Ovary (tissue), 7 donors: ENCODE measurements at regions not wholly inside any gene's neighbourhood (a gene's known extent, or its start where the extent isn't known, plus 50 kb on each side); places are given as distances from the start of the nearest gene placed in this dataset.
"Not testable (repeated sequence)": the region's sequence is repeated elsewhere in the genome, so short reads cannot be mapped to it uniquely, and the experiment has no call there.

ENCODE experiments used
- DNase-seq, 5 donors: peaks; one replicate each; pipeline ENCODE4 v3.0.0-alpha.2; 2019 to 2020
- H3K27ac ChIP-seq, 2 donors: fragments of 200-600 bp; one replicate each; pipeline versions ENCODE4 v1.5.1 to v1.8.0; 2019 to 2022
- H3K27me3 ChIP-seq: fragments of 200-600 bp; one replicate; pipeline ENCODE4 v1.8.0; 2022
- H3K36me3 ChIP-seq: fragments of 200-600 bp; sonication (generic); one replicate; pipeline ENCODE4 v1.5.1; 2019
- H3K4me1 ChIP-seq: one replicate; pipeline ENCODE4 v1.8.1; 2013; ENCODE audit warnings: mild to moderate bottlenecking, moderate library complexity; ENCODE audit not compliant: insufficient read depth
- H3K4me3 ChIP-seq: fragments of 200-600 bp; sonication (generic); one replicate; pipeline ENCODE4 v1.5.1; 2017
- H3K9me3 ChIP-seq, 2 donors: fragments of 200-600 bp in 1 of 2; sonication (generic) in 1 of 2; one replicate each; pipeline versions ENCODE4 v1.5.1 to v1.8.1; 2013 to 2019; ENCODE audit warnings: mild to moderate bottlenecking in 1 of 2, moderate library complexity in 1 of 2
- CTCF ChIP-seq, 3 donors: fragments of 450-650 bp in 2 of 3; fragments of 200-600 bp in 1 of 3; IDR thresholded peaks; one replicate each; pipeline versions ENCODE4 v1.5.1 to v1.8.0; 2016 to 2022; ENCODE audit warnings: antibody characterized with exemption in 3 of 3, mild to moderate bottlenecking in 1 of 3
- EP300 ChIP-seq: sonication (generic); formaldehyde crosslinking; IDR thresholded peaks from one replicate; pipeline ENCODE4 v1.6.1; 2017; ENCODE audit warnings: antibody characterized with exemption
- POLR2A ChIP-seq: fragments of 450-650 bp; IDR thresholded peaks from one replicate; pipeline ENCODE4 v1.6.1; 2017; ENCODE audit warnings: antibody characterized with exemption, mild to moderate bottlenecking, moderate library complexity
- WGBS, 3 donors: extraction: QIAGEN DNeasy Blood & Tissue Kit in 1 of 3; methylation state at CpG; one replicate each; pipeline versions ENCODE4 v1.1.5 to v1.1.7; 2013 to 2017; 5-methylcytosine and 5-hydroxymethylcytosine counted together
- intact Hi-C, 4 donors: fragments of 100-400 bp; cut with DNase I; formaldehyde crosslinking; loops; one replicate each; pipeline versions ENCODE4 v1.11.0 to v1.15.1; 2022 to 2023
- donor health status: DM: no; HTN: no; CAD: no; lungs with moderate emphysema.
- donor health status: DM: no; HTN: no; CAD: no.
- donor health status: Bipolar disorder and iron deficiency.
- donor health status: DM: no; HTN: no; CAD: no.
- donor health status: DM: yes; HTN: yes; CAD: no.

GRCh38 chr12:127043731-127044130 is 1223.2 kb upstream of the TMEM132C start:
- Histone ChIP-seq H3K36me3 (no peaks in the 10 kb centered on the region), H3K9me3 (no peaks in the 10 kb centered on the region), H3K4me1 (no peaks in the 10 kb centered on the region), H3K27me3 (no peaks in the 10 kb centered on the region), H3K4me3 (no peak overlapping the region), H3K27ac (no peak overlapping the region)
- intact Hi-C loops = no loop called here
- TF ChIP-seq CTCF (IDR thresholded peaks at IDR 0.05) (no peak), POLR2A (no peak), EP300 (no peak)
- 33 to 58% (median 39%) methylated on average over 3 of the region's 3 CpGs for WGBS, 3 donors
- DNase-seq = no peak

DNA sequence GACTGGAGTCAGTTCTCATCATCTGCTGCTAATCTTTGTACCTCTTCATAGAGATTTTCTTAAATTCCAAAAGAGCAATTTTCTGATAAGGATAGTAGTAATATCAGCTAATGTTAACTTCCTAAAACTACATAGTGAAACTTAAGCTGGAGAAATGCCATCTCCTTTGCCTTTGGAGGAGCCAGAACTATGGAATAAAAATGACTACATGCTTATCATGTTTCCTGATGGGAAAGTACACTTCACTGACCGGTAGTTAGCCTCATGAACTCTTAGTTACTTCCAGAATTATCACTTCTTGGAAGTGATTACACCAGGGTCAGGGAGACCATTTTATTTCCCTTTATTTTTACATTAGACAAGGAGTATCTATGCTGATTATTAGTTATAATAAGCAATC is 1222.1 kb upstream of the TMEM132C start:
- Histone ChIP-seq H3K27ac (no peak overlapping the region), H3K36me3 (no peaks in the 10 kb centered on the region), H3K9me3 (no peaks in the 10 kb centered on the region), H3K4me1 (no peaks in the 10 kb centered on the region), H3K27me3 (no peaks in the 10 kb centered on the region), H3K4me3 (no peak overlapping the region)
- no peak for TF ChIP-seq CTCF (IDR thresholded peaks at IDR 0.05)
- no peak for TF ChIP-seq EP300
- TF ChIP-seq POLR2A = no peak
- intact Hi-C loops = no loop called here
- WGBS, 3 donors = 0 to 10% (median 7%) methylated on average over 1 of the region's 1 CpG
- DNase-seq = no peak

DNA sequence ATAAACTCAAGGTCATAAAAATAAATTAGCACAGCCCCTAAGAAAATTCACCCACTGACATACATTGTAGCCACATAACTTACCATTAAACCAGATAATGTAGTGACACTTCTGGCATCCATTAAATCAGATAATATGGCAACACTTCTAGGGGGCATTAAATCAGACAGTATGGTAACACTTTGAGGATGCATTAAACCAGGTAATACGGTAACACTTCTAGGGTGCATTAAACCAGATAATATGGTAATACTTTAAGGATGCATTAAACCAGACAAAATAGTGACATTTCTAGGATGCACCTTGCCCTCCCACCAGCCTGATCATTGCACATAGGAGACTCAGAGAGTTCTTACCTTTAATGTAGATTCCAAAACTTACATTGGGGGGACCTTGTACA is 1220.5 kb upstream of the TMEM132C start:
- TF ChIP-seq CTCF (IDR thresholded peaks at IDR 0.05) (no peak), POLR2A (no peak), EP300 (no peak)
- no peak overlapping the region for H3K27ac ChIP-seq

GRCh38 chr12:127048057-127048456 is 1218.9 kb upstream of the TMEM132C start:
- no peaks in the 10 kb centered on the region for H3K4me1 ChIP-seq
- no peak overlapping the region for H3K27ac ChIP-seq
- 89 to 91% (median 89%) methylated on average over 1 of the region's 1 CpG for WGBS, 3 donors
- intact Hi-C loops = no loop called here
- no peak overlapping the region for H3K4me3 ChIP-seq
- no peaks in the 10 kb centered on the region for H3K9me3 ChIP-seq
- no peaks in the 10 kb centered on the region for H3K27me3 ChIP-seq
- no peak for TF ChIP-seq EP300
- no peak for TF ChIP-seq CTCF (IDR thresholded peaks at IDR 0.05)
- no peak for TF ChIP-seq POLR2A
- DNase-seq = no peak
- H3K36me3 ChIP-seq = no peaks in the 10 kb centered on the region

More for the DNA sequence above, 1220.5 kb upstream of the TMEM132C start:
- no peak for DNase-seq
- Histone ChIP-seq H3K27me3 (no peaks in the 10 kb centered on the region), H3K36me3 (no peaks in the 10 kb centered on the region), H3K9me3 (no peaks in the 10 kb centered on the region), H3K4me1 (no peaks in the 10 kb centered on the region), H3K4me3 (no peak overlapping the region)
- WGBS, 3 donors = 65 to 75% (median 73%) methylated on average over 1 of the region's 1 CpG
- intact Hi-C loops = no loop called here

DNA sequence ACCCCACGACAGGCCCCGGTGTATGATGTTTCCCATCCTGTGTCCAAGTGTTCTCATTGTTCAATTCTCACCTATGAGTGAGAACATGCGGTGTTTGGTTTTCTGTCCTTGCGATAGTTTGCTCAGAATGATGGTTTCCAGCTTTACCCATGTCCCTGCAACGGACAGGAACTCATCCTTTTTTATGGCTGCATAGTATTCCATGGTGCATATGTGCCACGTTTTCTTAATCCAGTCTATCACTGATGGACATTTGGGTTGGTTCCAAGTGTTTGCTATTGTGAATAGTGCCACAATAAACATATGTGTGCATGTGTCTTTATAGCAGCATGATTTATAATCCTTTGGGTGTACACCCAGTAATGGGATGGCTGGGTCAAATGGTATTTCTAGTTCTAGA is 1218.4 kb upstream of the TMEM132C start:
- DNase-seq, H3K9me3 ChIP-seq, H3K36me3 ChIP-seq, intact Hi-C loops, H3K27me3 ChIP-seq, H3K27ac ChIP-seq, H3K4me1 ChIP-seq, H3K4me3 ChIP-seq: not testable (repeated sequence)
- 89 to 92% (median 91%) methylated on average over 6 of the region's 6 CpGs for WGBS, 3 donors
